ENCODE measurements at regions not wholly inside any gene's neighbourhood (a gene's known extent, or its start where the extent isn't known, plus 50 kb on each side); places are given as distances from the start of the nearest gene placed in this dataset.

DNA sequence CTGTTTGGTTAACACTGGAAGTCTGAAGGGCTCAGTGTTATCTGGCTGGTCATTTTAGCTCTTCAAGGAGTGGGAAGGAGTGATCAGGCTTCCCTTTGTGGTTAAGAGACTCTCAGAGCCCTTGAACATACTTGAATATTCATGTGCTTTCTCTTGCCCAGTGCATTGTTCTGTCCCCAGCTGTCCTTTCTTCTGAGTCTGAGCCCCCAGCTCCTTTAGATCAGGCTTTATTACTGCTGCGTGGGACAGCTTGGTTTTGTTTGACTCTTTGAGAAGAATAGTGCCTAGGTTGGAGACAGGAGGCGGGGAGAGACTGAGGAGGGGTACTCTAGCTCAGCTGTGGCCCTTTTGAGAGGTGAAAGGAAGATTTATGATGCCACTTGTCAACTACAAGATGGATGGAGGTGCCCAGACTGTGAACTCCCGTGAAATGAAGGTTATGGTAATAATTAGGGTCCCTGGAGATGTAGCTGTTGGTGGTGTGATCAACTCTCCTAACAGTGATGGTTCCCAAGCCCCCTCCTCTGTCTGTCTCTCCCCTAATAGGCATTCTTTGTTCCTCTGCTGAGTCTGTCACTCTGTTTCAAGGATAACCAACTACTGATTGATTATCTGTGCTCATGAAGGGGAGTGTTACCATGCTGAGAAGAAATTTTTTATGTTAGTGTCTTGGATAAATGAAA is 83.1 kb upstream of the GLRA1 start:
- intact Hi-C loops (cut with micrococcal nuclease; ENCODE audit: unreplicated experiment), result no loop called here
- TF ChIP-seq, protein P1, sequence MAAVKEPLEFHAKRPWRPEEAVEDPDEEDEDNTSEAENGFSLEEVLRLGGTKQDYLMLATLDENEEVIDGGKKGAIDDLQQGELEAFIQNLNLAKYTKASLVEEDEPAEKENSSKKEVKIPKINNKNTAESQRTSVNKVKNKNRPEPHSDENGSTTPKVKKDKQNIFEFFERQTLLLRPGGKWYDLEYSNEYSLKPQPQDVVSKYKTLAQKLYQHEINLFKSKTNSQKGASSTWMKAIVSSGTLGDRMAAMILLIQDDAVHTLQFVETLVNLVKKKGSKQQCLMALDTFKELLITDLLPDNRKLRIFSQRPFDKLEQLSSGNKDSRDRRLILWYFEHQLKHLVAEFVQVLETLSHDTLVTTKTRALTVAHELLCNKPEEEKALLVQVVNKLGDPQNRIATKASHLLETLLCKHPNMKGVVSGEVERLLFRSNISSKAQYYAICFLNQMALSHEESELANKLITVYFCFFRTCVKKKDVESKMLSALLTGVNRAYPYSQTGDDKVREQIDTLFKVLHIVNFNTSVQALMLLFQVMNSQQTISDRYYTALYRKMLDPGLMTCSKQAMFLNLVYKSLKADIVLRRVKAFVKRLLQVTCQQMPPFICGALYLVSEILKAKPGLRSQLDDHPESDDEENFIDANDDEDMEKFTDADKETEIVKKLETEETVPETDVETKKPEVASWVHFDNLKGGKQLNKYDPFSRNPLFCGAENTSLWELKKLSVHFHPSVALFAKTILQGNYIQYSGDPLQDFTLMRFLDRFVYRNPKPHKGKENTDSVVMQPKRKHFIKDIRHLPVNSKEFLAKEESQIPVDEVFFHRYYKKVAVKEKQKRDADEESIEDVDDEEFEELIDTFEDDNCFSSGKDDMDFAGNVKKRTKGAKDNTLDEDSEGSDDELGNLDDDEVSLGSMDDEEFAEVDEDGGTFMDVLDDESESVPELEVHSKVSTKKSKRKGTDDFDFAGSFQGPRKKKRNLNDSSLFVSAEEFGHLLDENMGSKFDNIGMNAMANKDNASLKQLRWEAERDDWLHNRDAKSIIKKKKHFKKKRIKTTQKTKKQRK (IDR thresholded peaks at IDR 0.05; ENCODE audit: low read depth, low read length), result no peak
- no peak for TF ChIP-seq HDAC2 (IDR thresholded peaks at IDR 0.05)
- TF ChIP-seq RAD21 (IDR thresholded peaks at IDR 0.05; ENCODE audit: insufficient read depth, low read depth, low read length), result no peak
- no peak for TF ChIP-seq TARDBP (IDR thresholded peaks at IDR 0.05; ENCODE audit: borderline replicate concordance)
- TF ChIP-seq SUPT20H (IDR thresholded peaks at IDR 0.05; ENCODE audit: borderline replicate concordance, control insufficient read depth, low read depth, low read length), result no peak
- TF ChIP-seq, protein P2, sequence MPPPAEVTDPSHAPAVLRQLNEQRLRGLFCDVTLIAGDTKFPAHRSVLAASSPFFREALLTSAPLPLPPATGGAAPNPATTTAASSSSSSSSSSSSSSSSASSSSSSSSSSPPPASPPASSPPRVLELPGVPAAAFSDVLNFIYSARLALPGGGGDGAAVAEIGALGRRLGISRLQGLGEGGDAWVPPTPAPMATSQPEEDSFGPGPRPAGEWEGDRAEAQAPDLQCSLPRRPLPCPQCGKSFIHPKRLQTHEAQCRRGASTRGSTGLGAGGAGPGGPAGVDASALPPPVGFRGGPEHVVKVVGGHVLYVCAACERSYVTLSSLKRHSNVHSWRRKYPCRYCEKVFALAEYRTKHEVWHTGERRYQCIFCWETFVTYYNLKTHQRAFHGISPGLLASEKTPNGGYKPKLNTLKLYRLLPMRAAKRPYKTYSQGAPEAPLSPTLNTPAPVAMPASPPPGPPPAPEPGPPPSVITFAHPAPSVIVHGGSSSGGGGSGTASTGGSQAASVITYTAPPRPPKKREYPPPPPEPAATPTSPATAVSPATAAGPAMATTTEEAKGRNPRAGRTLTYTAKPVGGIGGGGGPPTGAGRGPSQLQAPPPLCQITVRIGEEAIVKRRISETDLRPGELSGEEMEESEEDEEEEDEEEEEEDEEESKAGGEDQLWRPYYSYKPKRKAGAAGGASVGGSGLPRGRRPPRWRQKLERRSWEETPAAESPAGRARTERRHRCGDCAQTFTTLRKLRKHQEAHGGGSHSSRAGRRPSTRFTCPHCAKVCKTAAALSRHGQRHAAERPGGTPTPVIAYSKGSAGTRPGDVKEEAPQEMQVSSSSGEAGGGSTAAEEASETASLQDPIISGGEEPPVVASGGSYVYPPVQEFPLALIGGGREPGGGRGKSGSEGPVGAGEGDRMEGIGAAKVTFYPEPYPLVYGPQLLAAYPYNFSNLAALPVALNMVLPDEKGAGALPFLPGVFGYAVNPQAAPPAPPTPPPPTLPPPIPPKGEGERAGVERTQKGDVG (CRISPR knock-in tag; IDR thresholded peaks at IDR 0.05), result no peak
- POLR2A ChIA-PET, result no interaction called here
- no peak overlapping the region for H3K27ac ChIP-seq (ENCODE audit: control insufficient read depth, insufficient read depth)
- CTCF ChIA-PET, result no interaction called here
- no TSS peak for BruUV-seq (replicated peaks)
- no peak overlapping the region for H2AFZ ChIP-seq (ENCODE audit: control insufficient read depth, low read depth, low read length)
- H3K9ac ChIP-seq (ENCODE audit: control insufficient read depth, insufficient read depth, low read length), result no peak overlapping the region
- 3% methylated on average over 3 of the region's 3 CpGs for WGBS (ENCODE audit: insufficient coverage, insufficient replicate concordance, low lambda C conversion rate, missing lambda C conversion rate)
- no peaks in the 10 kb centered on the region for H3K36me3 ChIP-seq (ENCODE audit: control insufficient read depth in 2 of 2, insufficient read depth in 2 of 2, low read length in 1 of 2)
- H3K27me3 ChIP-seq (replicated peaks in 1 of 2; ENCODE audit: control insufficient read depth in 2 of 2, insufficient read depth in 2 of 2, low read length in 1 of 2), result no peaks in the 10 kb centered on the region
- H3K9me3 ChIP-seq (replicated peaks; ENCODE audit: control insufficient read depth, insufficient read depth, low read length), result no peaks in the 10 kb centered on the region
- in situ Hi-C loops (cut with MboI), result no loop called here
- no peaks in the 10 kb centered on the region for H3K79me2 ChIP-seq (ENCODE audit: control insufficient read depth, insufficient read depth, low read length)
- DNase-seq (ENCODE audit: low read depth, low spot score) (no peak), FAIRE-seq (no peak), ATAC-seq (no peak)
- H3K4me1 ChIP-seq (ENCODE audit: control insufficient read depth, insufficient read depth, low read length), result no peaks in the 10 kb centered on the region
- H3K4me2 ChIP-seq (ENCODE audit: control insufficient read depth, insufficient read depth), result no peak overlapping the region
- no peaks in the 10 kb centered on the region for H4K20me1 ChIP-seq (ENCODE audit: control insufficient read depth, insufficient read depth)
- SMC1A ChIA-PET (ENCODE audit: uncharacterized antibody, unreplicated experiment), result interaction anchor here (1.4 kb wide), 1 partner anchor 47 kb away, joined by 3 read pairs; no protein-coding TSS in a partner anchor
- RAD21 ChIA-PET (ENCODE audit: unreplicated experiment), result no interaction called here
- H3K4me3 ChIP-seq, result no peak overlapping the region
